ENCODE measurements at regions not wholly inside any gene's neighbourhood (a gene's known extent, or its start where the extent isn't known, plus 50 kb on each side); places are given as distances from the start of the nearest gene placed in this dataset.

DNA sequence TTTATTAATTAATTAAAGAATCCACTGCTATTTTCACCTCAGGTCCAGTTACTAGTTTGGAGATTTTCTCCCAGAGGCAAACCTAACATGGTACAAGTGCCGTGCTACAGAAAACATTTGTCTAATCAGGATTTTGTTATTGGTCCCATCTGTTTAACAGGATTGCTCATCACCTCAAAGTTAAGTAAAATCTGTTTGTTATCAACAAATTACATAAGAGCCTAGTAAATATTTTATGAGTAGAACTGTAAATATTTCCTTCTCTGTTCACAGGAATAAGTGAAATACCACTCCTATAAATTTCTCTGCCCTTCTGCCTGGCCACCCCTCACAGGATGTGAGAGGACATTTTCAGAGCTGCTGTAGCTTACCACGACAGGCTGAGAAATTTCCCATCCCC, 200.2 kb downstream of the RAD51AP2 start:
- Histone ChIP-seq H3K27ac (ENCODE audit: low read length) (no peak overlapping the region), H2AFZ (ENCODE audit: low read depth, low read length) (no peak overlapping the region), H3K4me1 (ENCODE audit: low read length) (no peaks in the 10 kb centered on the region), H3K4me3 (ENCODE audit: low read length) (no peak overlapping the region), H3K4me2 (ENCODE audit: low read length) (no peak overlapping the region), H3K9ac (ENCODE audit: low read length) (no peak overlapping the region), H4K20me1 (ENCODE audit: insufficient read depth, low read length) (no peaks in the 10 kb centered on the region), H3K79me2 (ENCODE audit: low read length) (no peaks in the 10 kb centered on the region), H3K9me3 (ENCODE audit: insufficient read depth, low read length) (no peaks in the 10 kb centered on the region), H3K36me3 (replicated peaks; ENCODE audit: low read depth, low read length) (no peaks in the 10 kb centered on the region), H3K27me3 (ENCODE audit: low read depth, low read length) (no peaks in the 10 kb centered on the region)
- no peak for TF ChIP-seq EZH2phosphoT487 (IDR thresholded peaks at IDR 0.05; ENCODE audit: low read depth)
- TF ChIP-seq, protein P1, sequence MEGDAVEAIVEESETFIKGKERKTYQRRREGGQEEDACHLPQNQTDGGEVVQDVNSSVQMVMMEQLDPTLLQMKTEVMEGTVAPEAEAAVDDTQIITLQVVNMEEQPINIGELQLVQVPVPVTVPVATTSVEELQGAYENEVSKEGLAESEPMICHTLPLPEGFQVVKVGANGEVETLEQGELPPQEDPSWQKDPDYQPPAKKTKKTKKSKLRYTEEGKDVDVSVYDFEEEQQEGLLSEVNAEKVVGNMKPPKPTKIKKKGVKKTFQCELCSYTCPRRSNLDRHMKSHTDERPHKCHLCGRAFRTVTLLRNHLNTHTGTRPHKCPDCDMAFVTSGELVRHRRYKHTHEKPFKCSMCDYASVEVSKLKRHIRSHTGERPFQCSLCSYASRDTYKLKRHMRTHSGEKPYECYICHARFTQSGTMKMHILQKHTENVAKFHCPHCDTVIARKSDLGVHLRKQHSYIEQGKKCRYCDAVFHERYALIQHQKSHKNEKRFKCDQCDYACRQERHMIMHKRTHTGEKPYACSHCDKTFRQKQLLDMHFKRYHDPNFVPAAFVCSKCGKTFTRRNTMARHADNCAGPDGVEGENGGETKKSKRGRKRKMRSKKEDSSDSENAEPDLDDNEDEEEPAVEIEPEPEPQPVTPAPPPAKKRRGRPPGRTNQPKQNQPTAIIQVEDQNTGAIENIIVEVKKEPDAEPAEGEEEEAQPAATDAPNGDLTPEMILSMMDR (IDR thresholded peaks at IDR 0.05; ENCODE audit: low read depth, low read length) = no peak

DNA sequence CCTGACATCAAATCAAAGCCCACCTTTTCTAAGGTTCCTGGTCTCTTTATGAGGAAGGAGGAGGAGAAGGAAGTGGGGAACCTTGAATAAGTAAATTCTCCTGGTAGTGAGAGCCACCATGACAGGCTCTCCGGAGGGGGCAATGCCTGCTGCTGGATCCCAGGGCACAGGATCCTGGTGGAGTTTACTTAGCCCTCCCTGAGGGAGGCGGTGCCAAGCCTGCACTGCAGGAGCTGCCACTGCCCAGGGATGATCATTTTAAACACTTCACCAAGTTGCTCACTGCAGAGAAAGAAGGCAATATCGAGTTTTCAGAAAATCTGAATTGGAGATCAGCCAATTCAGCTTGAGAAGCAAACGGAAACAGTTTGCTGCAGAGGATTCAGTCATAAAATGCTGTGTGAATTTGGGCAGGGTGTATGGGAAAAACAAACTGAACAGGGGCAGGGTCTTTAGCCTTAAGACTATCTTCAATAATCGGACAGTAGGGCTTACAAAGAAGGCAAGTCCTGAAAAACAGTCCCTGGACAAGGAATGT, 200.7 kb downstream of the RAD51AP2 start:
- Histone ChIP-seq H4K20me1 (ENCODE audit: insufficient read depth, low read length) (no peaks in the 10 kb centered on the region), H3K36me3 (replicated peaks; ENCODE audit: low read depth, low read length) (no peaks in the 10 kb centered on the region), H3K9me3 (ENCODE audit: insufficient read depth, low read length) (no peaks in the 10 kb centered on the region), H3K27ac (ENCODE audit: low read length) (no peak overlapping the region), H3K9ac (ENCODE audit: low read length) (no peak overlapping the region), H2AFZ (ENCODE audit: low read depth, low read length) (no peak overlapping the region), H3K4me2 (ENCODE audit: low read length) (no peak overlapping the region), H3K27me3 (ENCODE audit: low read depth, low read length) (no peaks in the 10 kb centered on the region), H3K4me3 (ENCODE audit: low read length) (no peak overlapping the region), H3K79me2 (ENCODE audit: low read length) (no peaks in the 10 kb centered on the region), H3K4me1 (ENCODE audit: low read length) (no peaks in the 10 kb centered on the region)
- TF ChIP-seq EZH2phosphoT487 (IDR thresholded peaks at IDR 0.05; ENCODE audit: low read depth) = no peak
- TF ChIP-seq, protein P1 (IDR thresholded peaks at IDR 0.05; ENCODE audit: low read depth, low read length) = no peak

DNA sequence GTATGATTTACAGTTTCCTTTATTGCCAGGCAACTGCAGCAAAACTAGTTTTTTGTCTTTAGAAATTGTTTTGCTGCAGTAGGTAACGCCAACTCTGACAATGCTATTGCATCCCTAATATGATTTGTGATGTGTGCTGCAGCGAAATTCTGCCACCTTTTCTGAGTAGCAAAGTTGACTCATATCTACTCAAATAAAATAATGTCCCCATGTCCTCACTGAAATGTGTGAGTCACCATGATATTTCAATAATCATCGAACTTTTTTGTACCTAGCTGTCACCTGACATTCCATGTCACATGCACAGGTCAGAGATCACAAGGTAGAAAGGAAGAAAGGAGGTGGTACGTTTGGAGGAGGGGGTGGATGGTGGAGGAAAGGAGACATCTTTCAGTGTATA, 205.0 kb downstream of the RAD51AP2 start:
- Histone ChIP-seq H3K27ac (ENCODE audit: low read length) (no peak overlapping the region), H3K4me1 (ENCODE audit: low read length) (no peaks in the 10 kb centered on the region), H3K36me3 (replicated peaks; ENCODE audit: low read depth, low read length) (no peaks in the 10 kb centered on the region), H3K9ac (ENCODE audit: low read length) (no peak overlapping the region), H3K9me3 (ENCODE audit: insufficient read depth, low read length) (no peaks in the 10 kb centered on the region), H3K27me3 (ENCODE audit: low read depth, low read length) (no peaks in the 10 kb centered on the region), H3K4me3 (ENCODE audit: low read length) (no peak overlapping the region), H3K79me2 (ENCODE audit: low read length) (no peaks in the 10 kb centered on the region), H2AFZ (ENCODE audit: low read depth, low read length) (no peak overlapping the region), H4K20me1 (ENCODE audit: insufficient read depth, low read length) (no peaks in the 10 kb centered on the region), H3K4me2 (ENCODE audit: low read length) (no peak overlapping the region)
- TF ChIP-seq, protein P1 (IDR thresholded peaks at IDR 0.05; ENCODE audit: low read depth, low read length) = no peak
- TF ChIP-seq EZH2phosphoT487 (IDR thresholded peaks at IDR 0.05; ENCODE audit: low read depth) = no peak

DNA sequence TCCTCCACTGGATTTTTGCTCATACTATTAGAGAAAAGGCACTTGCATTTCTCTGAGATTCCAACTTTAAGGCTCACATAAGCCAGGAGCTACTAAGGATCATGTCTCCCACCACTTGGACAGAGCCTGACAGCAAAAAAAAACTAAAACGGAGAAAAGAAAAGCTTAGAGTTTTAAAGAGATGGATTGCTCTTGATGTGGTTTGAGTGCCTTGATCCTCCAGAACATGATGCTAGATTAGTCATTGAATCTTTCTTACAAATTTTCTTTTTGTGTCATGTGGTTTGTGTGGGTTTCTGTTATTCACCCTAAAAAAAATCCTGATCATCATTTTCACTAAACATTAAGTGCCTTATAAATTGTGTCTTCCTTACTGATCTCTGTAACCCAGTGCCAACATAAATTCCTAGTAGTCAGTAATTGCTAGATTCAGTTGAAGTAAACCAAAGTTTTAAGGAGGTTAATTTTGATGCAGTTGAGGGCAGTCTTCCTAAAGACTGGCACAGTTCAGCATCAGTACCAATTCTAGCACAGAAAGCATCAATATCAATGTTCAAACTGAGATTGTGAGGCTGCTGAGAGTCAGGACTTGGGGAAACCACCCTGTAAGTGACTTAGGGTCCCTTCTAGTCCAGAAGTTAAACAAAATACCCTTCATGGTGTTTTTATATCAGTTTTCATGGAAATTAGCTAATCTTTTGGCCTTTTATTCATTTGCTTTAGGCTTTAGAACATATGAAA, 206.3 kb downstream of the RAD51AP2 start:
- Histone ChIP-seq H2AFZ (ENCODE audit: low read depth, low read length) (no peak overlapping the region), H3K36me3 (replicated peaks; ENCODE audit: low read depth, low read length) (no peaks in the 10 kb centered on the region), H3K9ac (ENCODE audit: low read length) (no peak overlapping the region), H3K4me1 (ENCODE audit: low read length) (no peaks in the 10 kb centered on the region), H3K27me3 (ENCODE audit: low read depth, low read length) (no peaks in the 10 kb centered on the region), H3K27ac (ENCODE audit: low read length) (no peak overlapping the region), H3K9me3 (ENCODE audit: insufficient read depth, low read length) (no peaks in the 10 kb centered on the region), H4K20me1 (ENCODE audit: insufficient read depth, low read length) (no peaks in the 10 kb centered on the region), H3K4me3 (ENCODE audit: low read length) (no peak overlapping the region), H3K79me2 (ENCODE audit: low read length) (no peaks in the 10 kb centered on the region), H3K4me2 (ENCODE audit: low read length) (no peak overlapping the region)
- TF ChIP-seq, protein P1 (IDR thresholded peaks at IDR 0.05; ENCODE audit: low read depth, low read length) = no peak
- no peak for TF ChIP-seq EZH2phosphoT487 (IDR thresholded peaks at IDR 0.05; ENCODE audit: low read depth)
